ENCODE measurements at regions not wholly inside any gene's neighbourhood (a gene's known extent, or its start where the extent isn't known, plus 50 kb on each side); places are given as distances from the start of the nearest gene placed in this dataset.

DNA sequence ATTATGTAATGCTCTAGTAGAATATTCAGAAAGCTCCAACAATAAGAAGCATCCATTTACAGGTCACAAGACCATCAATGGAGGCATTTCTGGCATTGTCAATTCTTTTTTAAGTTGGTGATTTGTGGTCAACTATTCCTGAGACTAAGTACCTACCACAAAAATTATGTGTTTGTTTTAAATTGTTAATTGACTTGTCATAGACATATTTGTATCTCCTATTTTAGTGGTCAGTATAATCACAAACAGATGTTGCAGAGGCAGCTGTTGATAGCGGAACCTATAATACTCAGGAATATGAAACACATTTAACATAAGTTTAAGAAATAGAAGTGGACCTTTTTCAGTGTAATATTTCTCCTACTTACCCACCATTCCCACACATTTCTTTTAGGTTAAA is 430.1 kb downstream of the CCDC85A start:
- CTCF ChIA-PET, result no interaction called here
- Histone ChIP-seq H3K27ac (ENCODE audit: insufficient read depth, low read depth, low read length) (no peak overlapping the region), H3K36me3 (ENCODE audit: control insufficient read depth in 2 of 2, extremely low read depth in 1 of 2, insufficient read depth in 2 of 2, low read length in 2 of 2) (no peaks in the 10 kb centered on the region), H3K9me3 (replicated peaks; ENCODE audit: control insufficient read depth, insufficient read depth, low read length) (no peaks in the 10 kb centered on the region), H2AFZ (ENCODE audit: low read depth, low read length) (no peak overlapping the region), H3K4me2 (ENCODE audit: insufficient read depth, low read length) (no peak overlapping the region), H3K4me1 (ENCODE audit: control insufficient read depth, extremely low read depth, insufficient read depth, low read length) (no peaks in the 10 kb centered on the region), H4K20me1 (replicated peaks; ENCODE audit: control insufficient read depth, extremely low read depth, insufficient read depth, low read length) (no peaks in the 10 kb centered on the region), H3K4me3 (replicated peaks in 1 of 3; ENCODE audit: insufficient read depth in 1 of 3, low read depth in 1 of 3, low read length in 3 of 3) (no peak overlapping the region), H3K9me1 (replicated peaks; ENCODE audit: control insufficient read depth, extremely low read depth, insufficient read depth, low read length) (no peaks in the 10 kb centered on the region), H3K9ac (replicated peaks; ENCODE audit: extremely low read depth, insufficient read depth, low read length) (no peak overlapping the region), H3K79me2 (ENCODE audit: control insufficient read depth, insufficient read depth, low read length) (no peaks in the 10 kb centered on the region), H3K27me3 (ENCODE audit: control insufficient read depth in 2 of 2, insufficient read depth in 2 of 2, low read length in 2 of 2) (peaks cover 0 to 4% of the 10 kb centered on the region in 2 experiments)
- TF ChIP-seq, protein P1, sequence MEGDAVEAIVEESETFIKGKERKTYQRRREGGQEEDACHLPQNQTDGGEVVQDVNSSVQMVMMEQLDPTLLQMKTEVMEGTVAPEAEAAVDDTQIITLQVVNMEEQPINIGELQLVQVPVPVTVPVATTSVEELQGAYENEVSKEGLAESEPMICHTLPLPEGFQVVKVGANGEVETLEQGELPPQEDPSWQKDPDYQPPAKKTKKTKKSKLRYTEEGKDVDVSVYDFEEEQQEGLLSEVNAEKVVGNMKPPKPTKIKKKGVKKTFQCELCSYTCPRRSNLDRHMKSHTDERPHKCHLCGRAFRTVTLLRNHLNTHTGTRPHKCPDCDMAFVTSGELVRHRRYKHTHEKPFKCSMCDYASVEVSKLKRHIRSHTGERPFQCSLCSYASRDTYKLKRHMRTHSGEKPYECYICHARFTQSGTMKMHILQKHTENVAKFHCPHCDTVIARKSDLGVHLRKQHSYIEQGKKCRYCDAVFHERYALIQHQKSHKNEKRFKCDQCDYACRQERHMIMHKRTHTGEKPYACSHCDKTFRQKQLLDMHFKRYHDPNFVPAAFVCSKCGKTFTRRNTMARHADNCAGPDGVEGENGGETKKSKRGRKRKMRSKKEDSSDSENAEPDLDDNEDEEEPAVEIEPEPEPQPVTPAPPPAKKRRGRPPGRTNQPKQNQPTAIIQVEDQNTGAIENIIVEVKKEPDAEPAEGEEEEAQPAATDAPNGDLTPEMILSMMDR (IDR thresholded peaks at IDR 0.05; ENCODE audit: extremely low read depth in 1 of 2, insufficient read depth in 1 of 2, low read depth in 1 of 2, low read length in 2 of 2), result no peak
- no peak for TF ChIP-seq POLR2AphosphoS5 (IDR thresholded peaks at IDR 0.05; ENCODE audit: insufficient read depth, low read depth, low read length)
- TF ChIP-seq FOS (IDR thresholded peaks at IDR 0.05; ENCODE audit: borderline replicate concordance, insufficient read depth, low read length), result no peak
- TF ChIP-seq MYC (IDR thresholded peaks at IDR 0.05; ENCODE audit: low read depth, low read length), result no peak
- no peak for TF ChIP-seq EZH2 (IDR thresholded peaks at IDR 0.05; ENCODE audit: borderline replicate concordance, low read depth, low read length, severe bottlenecking)
- TF ChIP-seq, protein P2, sequence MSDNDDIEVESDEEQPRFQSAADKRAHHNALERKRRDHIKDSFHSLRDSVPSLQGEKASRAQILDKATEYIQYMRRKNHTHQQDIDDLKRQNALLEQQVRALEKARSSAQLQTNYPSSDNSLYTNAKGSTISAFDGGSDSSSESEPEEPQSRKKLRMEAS (IDR thresholded peaks at IDR 0.05; ENCODE audit: insufficient read depth, insufficient read length), result no peak
- TF ChIP-seq JUN (IDR thresholded peaks at IDR 0.05; ENCODE audit: borderline replicate concordance, insufficient read depth, insufficient read length, low read depth), result no peak
- TF ChIP-seq POLR2A (IDR thresholded peaks at IDR 0.05; ENCODE audit: low read depth, low read length), result no peak
- no peak for TF ChIP-seq GATA2 (IDR thresholded peaks at IDR 0.05; ENCODE audit: insufficient read depth, insufficient read length, low read depth, low read length)
- POLR2A ChIA-PET, result no interaction called here
- BruUV-seq (replicated peaks), result no TSS peak
- intact Hi-C loops (cut with micrococcal nuclease), result no loop called here
- FAIRE-seq, result no peak
- no peak for DNase-seq (ENCODE audit: low read depth, low spot score)
- dilution Hi-C loops (cut with MboI; ENCODE audit: extremely low pct_ligation_motif_present, low sequenced_read_pairs), result no loop called here

Data from endothelial cell of umbilical vein (primary cell).